ENCODE measurements at regions not wholly inside any gene's neighbourhood (a gene's known extent, or its start where the extent isn't known, plus 50 kb on each side); places are given as distances from the start of the nearest gene placed in this dataset.

DNA sequence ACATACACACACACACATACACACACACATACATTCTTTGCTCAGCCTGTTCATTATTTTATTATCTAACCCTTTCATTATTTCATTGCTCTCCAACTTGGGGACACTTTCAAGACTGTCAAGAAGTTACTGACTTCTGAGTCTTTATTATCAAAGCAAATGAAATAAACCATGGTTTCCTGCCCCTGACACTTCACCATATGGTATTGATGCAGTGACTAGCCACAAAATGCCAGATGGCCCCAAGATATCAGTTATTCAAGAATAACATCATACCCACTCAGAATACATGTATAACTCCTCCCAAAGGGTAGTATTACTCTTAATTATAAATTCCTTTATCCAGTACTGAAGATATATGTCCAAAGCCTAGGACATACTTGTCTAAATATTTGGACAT is 197.3 kb downstream of the MRPL39 start:
- H3K4me1 ChIP-seq (ENCODE audit: control insufficient read depth in 2 of 2, insufficient read depth in 2 of 2, low read length in 2 of 2), result no peaks in the 10 kb centered on the region
- no peak overlapping the region for H3K9ac ChIP-seq (ENCODE audit: low read depth in 1 of 2, low read length in 2 of 2)
- H3K4me3 ChIP-seq (ENCODE audit: low read length in 2 of 2), result no peak overlapping the region
- H3K27ac ChIP-seq (ENCODE audit: low read depth in 2 of 2, low read length in 2 of 2), result no peak overlapping the region
- no peaks in the 10 kb centered on the region for H3K36me3 ChIP-seq (ENCODE audit: control insufficient read depth in 2 of 2, insufficient read depth in 2 of 2, low read length in 2 of 2)
- H3K27me3 ChIP-seq (ENCODE audit: control insufficient read depth in 2 of 2, insufficient read depth in 2 of 2, low read length in 2 of 2), result no peaks in the 10 kb centered on the region
- no peaks in the 10 kb centered on the region for H3K9me3 ChIP-seq (ENCODE audit: control insufficient read depth in 2 of 2, low read length in 2 of 2)

DNA sequence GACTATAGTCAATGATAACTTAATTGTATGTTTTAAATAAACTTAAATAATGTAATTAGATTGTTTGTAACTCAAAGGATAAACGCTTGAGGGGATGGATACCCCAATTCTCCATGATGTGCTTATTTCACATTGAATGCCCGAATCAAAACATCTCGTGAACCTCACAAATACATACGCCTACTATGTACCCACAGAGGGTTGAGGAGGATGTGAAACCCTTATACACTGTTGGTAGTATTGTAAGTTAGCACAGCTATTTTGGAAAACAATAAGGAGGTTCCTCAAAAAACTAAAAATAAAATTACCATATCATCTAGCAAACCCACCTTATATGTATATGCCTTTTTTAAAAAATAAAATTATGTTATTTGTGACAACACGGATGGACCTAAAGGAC is 198.6 kb downstream of the MRPL39 start:
- H3K9ac ChIP-seq (ENCODE audit: low read depth in 1 of 2, low read length in 2 of 2), result no peak overlapping the region
- H3K27me3 ChIP-seq (ENCODE audit: control insufficient read depth in 2 of 2, insufficient read depth in 2 of 2, low read length in 2 of 2), result no peaks in the 10 kb centered on the region
- no peak overlapping the region for H3K27ac ChIP-seq (ENCODE audit: low read depth in 2 of 2, low read length in 2 of 2)
- no peaks in the 10 kb centered on the region for H3K4me1 ChIP-seq (ENCODE audit: control insufficient read depth in 2 of 2, insufficient read depth in 2 of 2, low read length in 2 of 2)
- no peaks in the 10 kb centered on the region for H3K9me3 ChIP-seq (ENCODE audit: control insufficient read depth in 2 of 2, low read length in 2 of 2)
- no peaks in the 10 kb centered on the region for H3K36me3 ChIP-seq (ENCODE audit: control insufficient read depth in 2 of 2, insufficient read depth in 2 of 2, low read length in 2 of 2)
- H3K4me3 ChIP-seq (ENCODE audit: low read length in 2 of 2), result no peak overlapping the region

DNA sequence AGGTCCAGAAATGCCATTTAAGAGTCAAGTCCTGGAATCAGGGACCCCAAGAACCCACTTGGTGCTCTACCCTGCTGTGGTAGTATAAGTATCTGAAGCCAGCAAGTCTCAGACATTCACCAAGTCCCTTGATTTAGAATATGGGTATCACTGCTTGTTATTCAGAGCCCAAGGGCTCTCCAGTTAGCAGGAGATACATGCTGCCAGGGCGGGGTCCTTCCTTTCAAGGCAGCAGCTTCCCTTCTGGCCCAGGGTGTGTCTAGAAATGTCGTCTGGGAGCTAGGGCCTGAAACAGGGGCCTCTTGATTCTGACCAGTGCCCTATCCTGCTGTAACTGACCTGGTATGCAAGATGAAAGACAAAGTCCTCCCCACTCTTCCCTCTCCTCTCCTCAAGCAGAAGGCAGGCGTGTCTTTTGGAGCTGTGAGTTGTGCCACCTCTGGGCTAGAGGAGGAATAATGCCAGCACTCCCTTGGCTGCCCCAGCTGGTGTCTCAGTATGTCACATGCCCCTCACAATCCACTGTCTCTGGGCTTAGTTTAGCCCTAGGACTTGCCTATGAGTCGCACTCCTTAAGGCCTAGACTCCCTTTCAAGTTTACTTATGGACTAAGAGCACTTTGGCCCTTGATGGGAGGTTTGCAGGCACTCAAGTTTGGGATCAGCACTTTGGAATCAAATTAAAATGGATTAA is 200.2 kb downstream of the MRPL39 start:
- Histone ChIP-seq H3K9ac (ENCODE audit: low read depth in 1 of 2, low read length in 2 of 2) (no peak overlapping the region), H3K27me3 (ENCODE audit: control insufficient read depth in 2 of 2, insufficient read depth in 2 of 2, low read length in 2 of 2) (no peaks in the 10 kb centered on the region), H3K9me3 (ENCODE audit: control insufficient read depth in 2 of 2, low read length in 2 of 2) (no peaks in the 10 kb centered on the region), H3K4me3 (ENCODE audit: low read length in 2 of 2) (no peak overlapping the region), H3K27ac (ENCODE audit: low read depth in 2 of 2, low read length in 2 of 2) (no peak overlapping the region), H3K36me3 (ENCODE audit: control insufficient read depth in 2 of 2, insufficient read depth in 2 of 2, low read length in 2 of 2) (no peaks in the 10 kb centered on the region), H3K4me1 (ENCODE audit: control insufficient read depth in 2 of 2, insufficient read depth in 2 of 2, low read length in 2 of 2) (no peaks in the 10 kb centered on the region)

DNA sequence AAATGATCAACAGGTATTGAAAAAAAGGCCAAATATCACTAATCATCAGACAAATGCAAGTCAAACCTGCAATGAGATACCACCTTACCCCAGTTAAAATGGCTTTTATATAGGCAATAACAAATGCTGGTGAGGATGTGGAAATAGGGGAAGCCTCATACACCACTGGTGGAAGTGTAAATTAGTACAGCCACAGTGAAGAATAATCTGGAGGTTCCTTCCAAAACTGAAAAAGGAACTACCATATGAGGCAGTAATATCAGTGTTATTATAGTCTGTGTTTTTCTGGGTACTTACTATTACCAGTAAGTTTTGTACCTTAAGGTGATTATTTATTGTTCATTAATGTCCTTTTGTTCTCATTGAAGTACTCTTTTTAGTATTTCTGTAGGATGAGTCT is 201.3 kb downstream of the MRPL39 start:
- Histone ChIP-seq H3K4me3 (ENCODE audit: low read length in 2 of 2) (no peak overlapping the region), H3K4me1 (ENCODE audit: control insufficient read depth in 2 of 2, insufficient read depth in 2 of 2, low read length in 2 of 2) (no peaks in the 10 kb centered on the region), H3K36me3 (ENCODE audit: control insufficient read depth in 2 of 2, insufficient read depth in 2 of 2, low read length in 2 of 2) (no peaks in the 10 kb centered on the region), H3K27me3 (ENCODE audit: control insufficient read depth in 2 of 2, insufficient read depth in 2 of 2, low read length in 2 of 2) (no peaks in the 10 kb centered on the region), H3K9ac (ENCODE audit: low read depth in 1 of 2, low read length in 2 of 2) (no peak overlapping the region), H3K9me3 (ENCODE audit: control insufficient read depth in 2 of 2, low read length in 2 of 2) (no peaks in the 10 kb centered on the region), H3K27ac (ENCODE audit: low read depth in 2 of 2, low read length in 2 of 2) (no peak overlapping the region)

DNA sequence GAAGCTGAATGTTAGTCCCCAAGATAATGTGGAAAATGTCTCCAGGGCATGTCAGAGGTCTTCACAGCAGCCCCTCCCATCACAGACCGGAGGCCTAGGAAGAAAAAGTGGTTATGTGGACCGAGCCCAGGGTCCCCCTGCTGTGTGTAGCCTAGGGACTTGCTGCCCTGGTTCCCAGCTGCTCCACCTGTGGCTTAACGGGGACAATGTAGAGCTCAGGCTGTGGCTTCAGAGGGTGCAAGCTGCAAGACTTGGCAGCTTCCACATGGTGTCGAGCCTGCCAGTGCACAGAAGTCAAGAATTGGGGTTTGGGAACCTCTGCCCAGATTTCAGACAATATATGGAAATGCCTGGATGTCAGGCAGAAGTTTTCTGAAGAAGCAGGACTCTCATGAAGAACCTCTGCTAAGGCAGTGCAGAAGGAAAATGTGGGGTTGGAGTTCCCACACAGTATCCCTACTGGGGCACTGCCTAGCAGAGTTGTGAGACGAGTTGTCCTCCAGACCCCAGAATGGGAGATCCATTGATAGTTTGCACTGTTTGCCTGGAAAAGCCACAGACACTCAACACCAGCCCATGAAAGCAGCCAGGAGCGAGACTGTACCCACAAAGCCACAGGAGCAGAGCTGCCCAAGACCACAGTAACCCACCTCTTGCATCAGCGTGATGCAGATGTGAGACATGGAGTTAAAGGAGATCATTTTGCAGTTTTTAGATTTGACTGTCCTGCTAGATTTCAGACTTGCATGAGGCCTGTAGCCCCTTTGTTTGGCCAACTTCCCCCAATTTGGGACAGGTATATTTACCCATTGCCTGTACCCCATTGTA is 204.9 kb downstream of the MRPL39 start:
- H3K27me3 ChIP-seq (ENCODE audit: control insufficient read depth in 2 of 2, insufficient read depth in 2 of 2, low read length in 2 of 2), result no peaks in the 10 kb centered on the region
- no peak overlapping the region for H3K4me3 ChIP-seq (ENCODE audit: low read length in 2 of 2)
- no peak overlapping the region for H3K27ac ChIP-seq (ENCODE audit: low read depth in 2 of 2, low read length in 2 of 2)
- no peak overlapping the region for H3K9ac ChIP-seq (ENCODE audit: low read depth in 1 of 2, low read length in 2 of 2)
- H3K9me3 ChIP-seq (ENCODE audit: control insufficient read depth in 2 of 2, low read length in 2 of 2), result no peaks in the 10 kb centered on the region
- H3K4me1 ChIP-seq (ENCODE audit: control insufficient read depth in 2 of 2, insufficient read depth in 2 of 2, low read length in 2 of 2), result no peaks in the 10 kb centered on the region
- H3K36me3 ChIP-seq (ENCODE audit: control insufficient read depth in 2 of 2, insufficient read depth in 2 of 2, low read length in 2 of 2), result no peaks in the 10 kb centered on the region

DNA sequence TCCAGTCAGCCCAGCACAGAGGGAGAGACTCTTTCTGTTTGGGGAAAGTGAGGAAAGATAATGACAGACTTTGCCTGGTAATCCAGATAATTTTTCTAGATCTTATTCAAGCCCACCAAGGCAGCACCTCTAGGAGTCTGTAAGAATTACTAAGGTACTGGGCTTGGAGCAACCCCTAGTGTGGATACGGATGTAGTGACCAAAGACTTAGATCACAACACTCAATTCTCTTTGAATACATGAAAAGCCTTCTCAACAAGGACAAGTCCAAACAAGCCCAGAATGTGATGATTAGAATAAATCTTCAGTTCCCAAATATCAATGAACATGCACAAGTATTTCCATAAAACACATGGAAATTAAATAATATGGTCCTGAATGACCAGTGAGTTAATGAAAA is 206.9 kb downstream of the MRPL39 start:
- H3K27me3 ChIP-seq (ENCODE audit: control insufficient read depth in 2 of 2, insufficient read depth in 2 of 2, low read length in 2 of 2), result no peaks in the 10 kb centered on the region
- H3K27ac ChIP-seq (ENCODE audit: low read depth in 2 of 2, low read length in 2 of 2), result no peak overlapping the region
- H3K4me3 ChIP-seq (ENCODE audit: low read length in 2 of 2), result no peak overlapping the region
- H3K36me3 ChIP-seq (ENCODE audit: control insufficient read depth in 2 of 2, insufficient read depth in 2 of 2, low read length in 2 of 2), result no peaks in the 10 kb centered on the region
- H3K9me3 ChIP-seq (ENCODE audit: control insufficient read depth in 2 of 2, low read length in 2 of 2), result no peaks in the 10 kb centered on the region
- H3K4me1 ChIP-seq (ENCODE audit: control insufficient read depth in 2 of 2, insufficient read depth in 2 of 2, low read length in 2 of 2), result no peaks in the 10 kb centered on the region
- no peak overlapping the region for H3K9ac ChIP-seq (ENCODE audit: low read depth in 1 of 2, low read length in 2 of 2)

DNA sequence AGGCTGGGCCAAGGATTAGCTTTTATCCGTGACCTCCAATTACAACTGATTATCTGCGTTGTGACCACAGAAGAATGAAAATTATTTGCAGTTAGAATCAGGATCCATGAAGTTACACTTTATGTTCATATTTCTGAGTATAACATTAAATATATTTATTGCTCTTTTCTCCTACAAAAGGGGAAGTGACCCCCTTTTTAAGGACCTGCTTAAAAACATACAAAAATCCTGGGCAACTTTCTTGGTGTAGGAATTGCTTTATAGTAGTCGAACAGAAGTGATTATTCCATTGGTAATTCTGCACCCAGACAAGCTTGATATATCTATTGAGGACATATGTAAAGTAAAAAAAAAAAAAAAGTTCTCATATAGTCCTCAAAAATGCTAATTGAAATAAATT is 208.7 kb downstream of the MRPL39 start:
- Histone ChIP-seq H3K4me1 (ENCODE audit: control insufficient read depth in 2 of 2, insufficient read depth in 2 of 2, low read length in 2 of 2) (no peaks in the 10 kb centered on the region), H3K27me3 (ENCODE audit: control insufficient read depth in 2 of 2, insufficient read depth in 2 of 2, low read length in 2 of 2) (no peaks in the 10 kb centered on the region), H3K9me3 (ENCODE audit: control insufficient read depth in 2 of 2, low read length in 2 of 2) (no peaks in the 10 kb centered on the region), H3K4me3 (ENCODE audit: low read length in 2 of 2) (no peak overlapping the region), H3K36me3 (ENCODE audit: control insufficient read depth in 2 of 2, insufficient read depth in 2 of 2, low read length in 2 of 2) (no peaks in the 10 kb centered on the region), H3K9ac (ENCODE audit: low read depth in 1 of 2, low read length in 2 of 2) (no peak overlapping the region), H3K27ac (ENCODE audit: low read depth in 2 of 2, low read length in 2 of 2) (no peak overlapping the region)

DNA sequence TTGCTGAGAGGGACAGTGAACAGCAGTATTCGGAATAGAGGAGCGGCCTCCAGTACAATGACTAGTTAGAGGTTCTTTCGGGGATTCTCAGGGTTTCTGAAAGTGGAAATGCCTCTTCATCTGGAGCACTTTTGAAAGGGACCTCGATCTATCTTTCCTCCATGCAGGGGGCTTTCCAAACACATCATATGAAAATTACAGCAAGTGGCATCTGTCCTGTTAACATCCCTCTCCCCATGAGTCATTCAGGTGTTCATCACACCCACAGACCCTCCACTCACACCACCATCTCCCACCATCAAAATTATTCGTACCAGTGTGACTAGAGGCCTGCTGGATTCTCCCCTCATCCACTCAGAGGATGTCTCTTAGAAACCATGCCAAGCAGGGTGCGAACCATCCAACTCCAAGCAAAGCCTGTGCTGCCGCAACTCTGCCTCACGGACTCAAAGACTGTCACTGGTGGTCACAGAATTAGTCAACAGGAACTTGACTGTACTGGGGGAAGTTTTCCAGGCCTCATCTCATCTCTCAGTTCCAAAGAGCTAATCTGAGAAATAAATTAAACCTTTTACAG is 211.1 kb downstream of the MRPL39 start:
- Histone ChIP-seq H3K27me3 (ENCODE audit: control insufficient read depth in 2 of 2, insufficient read depth in 2 of 2, low read length in 2 of 2) (no peaks in the 10 kb centered on the region), H3K36me3 (ENCODE audit: control insufficient read depth in 2 of 2, insufficient read depth in 2 of 2, low read length in 2 of 2) (no peaks in the 10 kb centered on the region), H3K4me3 (ENCODE audit: low read length in 2 of 2) (no peak overlapping the region), H3K27ac (ENCODE audit: low read depth in 2 of 2, low read length in 2 of 2) (no peak overlapping the region), H3K9me3 (ENCODE audit: control insufficient read depth in 2 of 2, low read length in 2 of 2) (no peaks in the 10 kb centered on the region), H3K4me1 (ENCODE audit: control insufficient read depth in 2 of 2, insufficient read depth in 2 of 2, low read length in 2 of 2) (no peaks in the 10 kb centered on the region), H3K9ac (ENCODE audit: low read depth in 1 of 2, low read length in 2 of 2) (no peak overlapping the region)

DNA sequence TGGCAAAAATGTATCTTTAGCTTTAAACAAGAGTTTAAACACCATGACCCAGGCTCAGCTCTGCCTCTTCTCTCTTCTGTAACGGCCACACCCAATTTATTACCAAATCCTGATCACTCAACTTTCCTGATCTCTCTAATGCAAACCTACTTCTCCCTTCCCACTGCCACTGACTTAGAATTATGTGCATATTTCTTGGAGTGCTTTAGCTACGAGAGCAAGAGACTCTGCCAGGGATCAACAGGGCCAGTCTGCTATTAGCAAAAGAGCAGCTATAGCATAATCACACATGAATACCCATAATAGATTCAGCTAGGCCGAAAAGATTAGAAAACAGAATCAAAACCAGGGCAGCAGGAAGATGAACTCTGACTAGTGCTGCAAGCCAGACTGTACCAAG is 215.5 kb downstream of the MRPL39 start:
- Histone ChIP-seq H3K27me3 (ENCODE audit: control insufficient read depth in 2 of 2, insufficient read depth in 2 of 2, low read length in 2 of 2) (no peaks in the 10 kb centered on the region), H3K27ac (ENCODE audit: low read depth in 2 of 2, low read length in 2 of 2) (no peak overlapping the region), H3K9ac (ENCODE audit: low read depth in 1 of 2, low read length in 2 of 2) (no peak overlapping the region), H3K4me3 (ENCODE audit: low read length in 2 of 2) (no peak overlapping the region), H3K36me3 (ENCODE audit: control insufficient read depth in 2 of 2, insufficient read depth in 2 of 2, low read length in 2 of 2) (no peaks in the 10 kb centered on the region), H3K9me3 (ENCODE audit: control insufficient read depth in 2 of 2, low read length in 2 of 2) (no peaks in the 10 kb centered on the region), H3K4me1 (ENCODE audit: control insufficient read depth in 2 of 2, insufficient read depth in 2 of 2, low read length in 2 of 2) (no peaks in the 10 kb centered on the region)

DNA sequence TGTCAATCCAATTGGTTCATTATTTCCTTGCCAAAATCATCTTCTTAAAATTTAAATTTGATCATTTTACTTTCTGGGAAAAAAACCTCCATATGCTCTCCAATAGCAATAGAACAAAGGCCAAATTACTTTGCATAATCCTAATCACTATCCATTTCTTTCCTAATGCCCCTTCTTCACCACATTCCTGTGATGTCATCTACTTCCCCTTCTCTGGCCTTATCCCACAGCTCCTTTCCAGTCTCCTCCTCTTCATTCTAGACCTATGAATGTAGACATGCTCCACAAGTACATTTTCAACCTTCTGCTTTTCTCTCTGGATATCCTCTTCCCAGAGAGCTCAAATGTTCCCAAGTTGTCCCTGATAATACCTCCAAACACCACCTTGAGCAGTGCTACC is 216.6 kb downstream of the MRPL39 start:
- no peaks in the 10 kb centered on the region for H3K9me3 ChIP-seq (ENCODE audit: control insufficient read depth in 2 of 2, low read length in 2 of 2)
- H3K4me1 ChIP-seq (ENCODE audit: control insufficient read depth in 2 of 2, insufficient read depth in 2 of 2, low read length in 2 of 2), result no peaks in the 10 kb centered on the region
- H3K27me3 ChIP-seq (ENCODE audit: control insufficient read depth in 2 of 2, insufficient read depth in 2 of 2, low read length in 2 of 2), result no peaks in the 10 kb centered on the region
- H3K27ac ChIP-seq (ENCODE audit: low read depth in 2 of 2, low read length in 2 of 2), result no peak overlapping the region
- H3K4me3 ChIP-seq (ENCODE audit: low read length in 2 of 2), result no peak overlapping the region
- no peaks in the 10 kb centered on the region for H3K36me3 ChIP-seq (ENCODE audit: control insufficient read depth in 2 of 2, insufficient read depth in 2 of 2, low read length in 2 of 2)
- no peak overlapping the region for H3K9ac ChIP-seq (ENCODE audit: low read depth in 1 of 2, low read length in 2 of 2)
